HG03521 (cell line): ENCODE measurements at regions not wholly inside any gene's neighbourhood (a gene's known extent, or its start where the extent isn't known, plus 50 kb on each side); places are given as distances from the start of the nearest gene placed in this dataset.

ENCODE experiments used
- ATAC-seq: cut with Tn5 transposase; IDR thresholded peaks from one replicate; pipeline ENCODE4 v1.9.1; 2021; ENCODE audit warnings: mild to moderate bottlenecking, moderate library complexity; ENCODE audit not compliant: unreplicated experiment

DNA sequence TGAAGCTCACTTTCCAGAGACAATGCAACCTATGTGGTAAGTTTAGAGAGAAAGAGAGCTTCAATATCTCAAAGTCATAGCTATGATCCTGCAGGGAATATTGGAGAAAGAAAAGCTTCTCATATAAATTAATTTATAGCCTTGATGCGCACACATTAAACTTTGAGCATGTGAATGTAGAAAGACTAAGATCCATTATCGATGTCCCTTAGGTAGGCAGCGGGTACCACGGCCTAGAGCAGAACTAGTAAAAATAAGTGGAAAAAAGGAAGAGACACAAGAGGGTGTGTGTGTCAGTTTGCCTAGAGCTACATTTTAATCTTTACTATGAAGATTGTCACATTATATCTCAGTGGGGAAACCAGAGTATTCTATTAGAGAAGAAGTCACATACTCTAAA is 685.6 kb downstream of the AMY1C start:
- ATAC-seq, result no peak

GRCh38 chr1:104440011-104440410 is 690.3 kb downstream of the AMY1C start:
- ATAC-seq, result no peak

DNA sequence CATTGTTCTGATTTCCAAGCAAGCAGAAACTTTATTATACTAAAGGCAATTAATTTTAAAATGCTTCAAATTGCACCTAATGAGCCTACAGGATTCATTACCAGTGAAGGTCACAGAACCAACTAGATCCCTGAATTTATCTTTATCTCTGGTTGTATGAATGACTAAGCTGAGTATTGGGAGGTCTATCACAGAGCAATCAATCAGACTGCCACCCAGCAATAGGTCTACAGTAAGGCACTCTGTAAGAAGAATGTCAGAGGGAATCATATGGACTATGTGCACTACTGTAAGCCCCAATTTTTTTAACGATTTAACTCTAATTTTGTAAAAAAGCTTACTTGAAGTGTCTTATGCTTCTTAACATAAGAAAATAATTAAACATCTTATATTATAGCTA is 707.0 kb downstream of the AMY1C start:
- ATAC-seq, result no peak

- no peak for ATAC-seq
Observed at GRCh38 chr1:104459886-104460285, 710.2 kb downstream of the AMY1C start.

- no peak for ATAC-seq
Observed at GRCh38 chr1:104460880-104461279, 711.2 kb downstream of the AMY1C start.

DNA sequence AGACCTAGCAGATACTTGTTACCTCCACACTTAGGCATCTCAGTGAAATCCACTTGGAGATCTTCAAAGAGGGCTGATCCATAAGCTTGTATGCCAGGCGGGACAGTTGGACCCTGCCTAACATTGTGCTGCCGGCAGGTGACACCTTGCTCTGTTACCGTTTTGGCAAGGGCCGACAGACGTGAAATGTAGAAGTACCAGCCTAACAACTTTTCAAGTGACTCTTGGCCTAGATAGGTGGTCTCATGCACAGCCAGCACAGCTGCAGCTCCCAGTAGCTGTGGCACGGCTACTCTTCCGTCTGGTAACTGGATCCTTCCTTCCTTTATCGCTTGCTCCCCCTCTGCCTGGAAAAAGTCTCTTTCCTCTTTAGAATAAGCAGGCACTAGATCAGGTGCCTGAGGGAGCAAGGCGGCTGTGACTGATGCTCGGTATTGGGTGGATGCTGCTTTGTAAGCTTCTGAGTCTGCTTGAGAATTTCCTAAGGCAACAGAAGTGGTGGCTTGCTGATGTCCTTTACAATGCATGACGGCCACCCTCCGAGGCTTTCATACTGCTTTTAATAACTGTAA is 713.5 kb downstream of the AMY1C start:
- no peak for ATAC-seq

- ATAC-seq, result no peak
Observed at GRCh38 chr1:104466068-104466467, 716.4 kb downstream of the AMY1C start.

DNA sequence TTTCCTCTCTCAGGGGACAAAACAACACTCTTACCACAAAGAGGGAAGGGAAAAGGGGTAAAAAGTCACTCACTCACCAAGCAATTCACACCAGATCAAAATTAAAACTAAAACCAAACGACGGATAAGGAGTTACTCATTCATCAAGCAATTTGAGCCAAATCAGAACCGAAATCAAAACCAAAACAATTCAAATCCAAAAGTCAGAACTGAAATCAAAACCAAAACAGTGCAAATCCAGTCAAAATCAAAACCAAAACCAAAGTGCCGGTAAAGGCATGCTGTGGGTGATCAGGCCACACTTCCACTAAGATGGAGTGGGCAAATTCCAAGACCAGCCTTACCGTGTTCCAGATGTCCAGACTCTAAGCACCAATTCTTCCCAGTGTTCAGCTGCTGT is 717.9 kb downstream of the AMY1C start:
- no peak for ATAC-seq

GRCh38 chr1:104468282-104468681 is 718.6 kb downstream of the AMY1C start:
- no peak for ATAC-seq

- ATAC-seq, result no peak
Observed at GRCh38 chr1:104476126-104476525, 726.4 kb downstream of the AMY1C start.

- ATAC-seq, result no peak
Observed at GRCh38 chr1:104488296-104489015, 738.8 kb downstream of the AMY1C start.

DNA sequence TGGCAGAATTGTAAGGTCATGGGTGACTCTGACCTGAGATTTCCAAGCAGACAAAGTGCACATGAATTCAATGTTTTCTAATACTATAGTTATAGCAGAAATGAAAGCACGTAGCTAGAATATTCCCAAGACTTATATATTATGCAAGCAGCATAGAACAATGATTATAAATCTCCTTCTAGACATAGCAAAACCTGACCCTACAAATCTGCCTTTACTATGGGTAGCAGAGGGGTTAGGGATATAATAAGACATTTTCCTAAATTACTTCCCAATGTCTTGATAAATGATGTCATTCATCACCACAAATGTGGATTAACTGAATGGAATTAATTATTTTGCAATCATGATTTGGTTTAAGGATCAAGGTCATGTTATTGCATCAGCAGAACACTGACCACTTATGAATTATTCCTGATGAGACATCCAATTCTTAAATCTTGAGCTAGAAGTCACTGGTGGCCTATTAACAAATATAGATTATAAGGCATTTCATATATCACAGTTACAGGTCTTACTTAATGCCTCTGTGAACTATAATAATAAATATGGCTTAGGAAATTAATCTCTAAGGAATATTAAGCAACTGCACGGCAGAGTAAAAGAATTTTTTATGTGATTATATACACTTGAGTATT is 776.6 kb downstream of the AMY1C start:
- no peak for ATAC-seq

DNA sequence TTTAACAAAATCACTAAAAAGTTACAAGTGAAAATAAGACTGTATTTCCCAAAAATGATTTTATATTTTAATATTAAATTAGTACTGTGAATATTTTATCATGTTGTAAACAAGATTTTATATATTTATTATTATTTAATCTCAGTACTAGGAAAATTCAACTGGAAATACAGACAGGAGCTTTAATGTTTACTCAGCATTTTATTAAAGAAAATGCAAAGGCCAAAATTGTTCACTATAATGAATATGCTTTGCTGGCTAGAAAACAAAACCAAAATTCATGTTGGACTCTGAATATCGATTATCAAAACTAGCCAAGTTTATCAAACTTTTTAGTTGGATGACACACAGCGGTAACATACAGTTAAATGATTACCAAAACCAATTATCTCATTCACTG is 782.3 kb downstream of the AMY1C start:
- no peak for ATAC-seq

- no peak for ATAC-seq
Observed at GRCh38 chr1:104574620-104575019, 824.9 kb downstream of the AMY1C start.

DNA sequence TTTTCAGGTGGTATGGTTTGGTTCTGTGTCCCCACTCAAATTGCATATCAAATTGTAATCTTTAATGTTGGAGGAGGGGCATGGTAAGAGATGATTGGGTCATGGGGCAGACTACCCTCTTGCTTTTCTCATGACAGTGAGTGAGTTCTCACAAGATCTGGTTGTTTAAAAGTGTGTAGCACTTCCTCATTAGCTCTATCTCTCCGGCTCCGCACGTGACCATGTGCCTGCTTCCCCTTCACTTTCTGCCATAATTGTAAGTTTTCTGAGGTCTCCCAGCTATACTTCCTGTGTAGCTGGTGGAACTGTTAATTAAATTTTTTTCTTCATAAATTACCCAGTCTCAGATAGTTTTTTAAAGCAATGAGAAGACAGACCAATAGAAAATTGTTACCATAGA is 843.2 kb downstream of the AMY1C start:
- no peak for ATAC-seq

DNA sequence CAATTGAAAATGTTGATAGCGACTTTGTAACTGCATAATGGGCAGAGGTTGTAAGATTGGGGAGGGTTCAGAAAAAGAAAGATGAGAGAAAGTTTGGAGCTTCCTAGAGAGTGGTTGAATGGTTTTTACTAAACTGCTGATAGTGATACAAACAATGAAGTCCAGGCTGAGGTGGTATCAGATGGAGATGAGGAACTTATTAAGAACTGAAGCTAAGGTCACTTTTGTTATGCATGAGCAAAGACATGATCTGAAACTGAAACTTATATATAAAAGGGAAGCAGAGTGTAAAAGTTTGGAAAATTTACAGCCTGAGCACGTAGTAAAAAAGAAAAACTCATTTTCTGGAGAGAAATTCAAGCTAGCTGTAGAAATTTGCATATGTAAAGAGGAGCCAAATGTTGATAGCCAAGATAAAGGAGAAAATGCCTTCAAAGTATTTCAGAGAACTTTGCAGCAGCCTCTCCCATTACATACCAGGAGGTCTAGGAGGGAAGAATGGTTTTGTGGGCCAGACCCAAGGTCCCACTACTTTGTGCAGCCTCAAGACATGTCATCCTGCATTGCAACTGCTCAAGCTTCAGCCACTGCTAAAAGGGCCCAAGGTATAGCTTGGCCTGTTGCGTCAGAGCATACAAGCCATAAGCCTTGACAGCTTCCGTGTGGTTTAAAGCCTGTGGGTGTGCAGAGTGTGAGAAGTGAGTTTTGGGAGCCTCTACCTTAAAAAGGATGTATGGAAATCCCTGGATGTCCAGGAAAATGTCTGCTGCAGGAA is 843.9 kb downstream of the AMY1C start:
- ATAC-seq, result no peak

DNA sequence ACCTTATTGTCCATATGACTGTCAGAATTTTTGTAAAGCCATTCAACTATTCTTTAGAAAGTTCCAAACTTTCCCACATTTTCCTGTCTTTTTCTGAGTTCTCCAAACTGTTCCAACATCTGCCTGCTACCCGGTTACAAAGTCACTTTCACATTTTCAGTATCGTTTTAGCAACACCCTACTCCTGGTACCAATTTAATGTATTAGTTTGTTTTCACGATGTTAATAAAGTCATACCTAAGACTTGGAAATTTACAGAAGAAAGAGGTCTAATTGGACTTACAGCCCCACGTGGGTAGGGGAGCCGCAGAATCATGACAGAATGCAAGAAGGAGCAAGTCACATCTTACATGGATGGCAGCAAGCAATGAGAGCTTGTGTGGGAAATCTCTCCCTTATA is 867.8 kb downstream of the AMY1C start:
- ATAC-seq, result no peak

DNA sequence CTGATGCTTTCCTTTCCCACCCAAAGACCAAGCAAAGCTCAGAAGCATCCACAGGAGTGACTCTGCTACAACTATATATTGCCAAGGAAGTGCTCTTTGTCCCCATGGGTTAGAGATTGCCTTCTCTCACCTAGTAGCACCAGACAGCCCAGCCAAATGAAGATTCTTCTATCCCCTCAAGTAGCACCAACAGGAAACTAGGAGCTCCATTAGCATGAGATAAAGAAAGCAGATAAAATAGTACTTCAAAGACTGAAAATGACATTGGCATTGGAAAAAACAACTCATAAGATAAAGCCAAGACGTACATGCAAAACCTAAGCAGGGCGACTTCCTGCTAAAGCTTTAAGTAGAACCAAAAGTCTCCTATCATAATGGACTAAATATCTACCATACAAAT is 871.5 kb downstream of the AMY1C start:
- no peak for ATAC-seq

DNA sequence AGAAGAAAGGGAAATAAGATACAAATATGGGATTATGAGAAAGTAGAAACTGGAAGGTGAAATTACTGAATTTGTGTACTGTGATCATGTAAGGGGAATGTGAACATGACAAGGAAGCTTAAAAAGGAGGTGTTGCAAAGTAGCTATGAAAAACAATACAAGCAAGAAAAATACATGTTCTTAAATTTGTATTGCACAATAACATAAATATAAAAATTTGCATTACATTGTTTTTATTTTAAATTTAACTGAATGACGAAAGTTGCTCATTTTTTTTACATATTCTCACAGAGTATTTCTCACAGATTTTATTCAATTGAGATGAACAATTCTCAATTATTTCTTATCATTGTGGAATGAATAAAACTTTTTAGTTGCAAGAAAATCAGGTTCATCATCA is 874.8 kb downstream of the AMY1C start:
- no peak for ATAC-seq

- ATAC-seq, result no peak
Observed at GRCh38 chr1:104629589-104629988, 879.9 kb downstream of the AMY1C start.

DNA sequence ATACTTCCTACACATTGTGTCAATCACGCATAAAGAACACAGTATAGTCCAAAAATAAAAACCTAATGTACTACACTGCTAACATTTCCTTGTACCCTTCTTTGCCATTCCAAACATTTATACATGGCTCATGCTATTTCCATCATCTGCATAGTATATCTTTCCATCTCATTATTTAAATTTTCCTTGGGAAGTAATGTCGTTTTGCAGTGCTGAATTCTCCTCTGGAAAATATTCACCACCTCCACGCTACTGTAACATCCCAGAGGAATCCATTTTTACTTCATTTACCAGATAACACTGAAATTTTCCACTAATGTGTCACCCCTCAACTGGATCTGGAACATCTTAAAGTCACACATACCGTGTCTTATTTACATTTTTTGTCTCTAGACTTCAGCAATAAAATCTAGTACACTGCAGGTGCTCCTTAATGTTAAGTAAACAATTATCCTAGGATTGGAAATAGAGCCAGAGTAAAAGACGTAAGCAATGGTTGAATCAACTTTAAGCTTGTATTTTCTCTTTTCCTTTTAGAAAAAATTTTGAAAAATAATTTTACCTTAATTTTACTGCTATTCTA is 881.0 kb downstream of the AMY1C start:
- no peak for ATAC-seq
